Upper lobe of left lung (tissue), 4 donors: ENCODE measurements at regions not wholly inside any gene's neighbourhood (a gene's known extent, or its start where the extent isn't known, plus 50 kb on each side); places are given as distances from the start of the nearest gene placed in this dataset.
"Not testable (repeated sequence)": the region's sequence is repeated elsewhere in the genome, so short reads cannot be mapped to it uniquely, and the experiment has no call there.

Experiments used
- EP300 ChIP-seq, 4 donors: sonication (generic); formaldehyde crosslinking; IDR thresholded peaks; one replicate each; pipeline ENCODE4 v1.5.1; 2017; ENCODE audit warnings: antibody characterized with exemption in 4 of 4, control low read depth in 2 of 4
- POLR2A ChIP-seq, 4 donors: fragments of 450-650 bp; IDR thresholded peaks; one replicate each; pipeline ENCODE4 v1.5.1; 2016 to 2017; ENCODE audit warnings: antibody characterized with exemption in 4 of 4, mild to moderate bottlenecking in 2 of 4
- POLR2AphosphoS5 ChIP-seq, 2 donors: sonication (generic); formaldehyde crosslinking; IDR thresholded peaks; one replicate each; pipeline ENCODE4 v1.5.1; 2017; ENCODE audit warnings: antibody characterized with exemption in 2 of 2
- TF ChIP-seq, protein P1 (sequence below), 6 experiments: fragments of 450-650 bp in 4 of 6; fragments of 200-600 bp in 2 of 6; sonication (generic) in 2 of 6; IDR thresholded peaks; one replicate each; pipeline ENCODE4 v1.5.1; 2016 to 2019; ENCODE audit warnings: antibody characterized with exemption in 6 of 6

DNA sequence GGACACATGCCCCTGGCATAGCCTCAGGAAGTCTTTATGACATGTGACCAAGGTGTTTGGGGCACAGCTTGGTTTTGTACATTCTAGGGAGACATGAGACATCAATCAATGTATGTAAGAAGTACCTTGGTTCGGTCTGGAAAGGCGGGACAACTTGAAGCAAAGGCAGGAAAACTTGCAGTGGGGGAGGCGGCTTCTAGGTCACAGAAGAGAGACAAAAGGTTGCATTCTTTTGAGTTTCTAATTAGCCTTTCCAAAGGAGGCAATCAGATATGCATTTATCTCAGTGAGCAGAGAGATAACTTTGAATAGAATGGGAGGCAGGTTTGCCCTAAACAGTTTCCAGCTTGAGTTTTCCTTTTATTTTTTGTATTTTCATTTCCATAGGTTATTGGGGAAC lies 113.8 kb upstream of the SEC22B start:
- TF ChIP-seq POLR2A, POLR2AphosphoS5, EP300 (IDR thresholded peaks at IDR 0.05): not testable (repeated sequence)
- TF ChIP-seq, protein P1, sequence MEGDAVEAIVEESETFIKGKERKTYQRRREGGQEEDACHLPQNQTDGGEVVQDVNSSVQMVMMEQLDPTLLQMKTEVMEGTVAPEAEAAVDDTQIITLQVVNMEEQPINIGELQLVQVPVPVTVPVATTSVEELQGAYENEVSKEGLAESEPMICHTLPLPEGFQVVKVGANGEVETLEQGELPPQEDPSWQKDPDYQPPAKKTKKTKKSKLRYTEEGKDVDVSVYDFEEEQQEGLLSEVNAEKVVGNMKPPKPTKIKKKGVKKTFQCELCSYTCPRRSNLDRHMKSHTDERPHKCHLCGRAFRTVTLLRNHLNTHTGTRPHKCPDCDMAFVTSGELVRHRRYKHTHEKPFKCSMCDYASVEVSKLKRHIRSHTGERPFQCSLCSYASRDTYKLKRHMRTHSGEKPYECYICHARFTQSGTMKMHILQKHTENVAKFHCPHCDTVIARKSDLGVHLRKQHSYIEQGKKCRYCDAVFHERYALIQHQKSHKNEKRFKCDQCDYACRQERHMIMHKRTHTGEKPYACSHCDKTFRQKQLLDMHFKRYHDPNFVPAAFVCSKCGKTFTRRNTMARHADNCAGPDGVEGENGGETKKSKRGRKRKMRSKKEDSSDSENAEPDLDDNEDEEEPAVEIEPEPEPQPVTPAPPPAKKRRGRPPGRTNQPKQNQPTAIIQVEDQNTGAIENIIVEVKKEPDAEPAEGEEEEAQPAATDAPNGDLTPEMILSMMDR (IDR thresholded peaks at IDR 0.05): not testable (repeated sequence)
